Mucosa of stomach (tissue), 1 donor: ENCODE measurements at regions not wholly inside any gene's neighbourhood (a gene's known extent, or its start where the extent isn't known, plus 50 kb on each side); places are given as distances from the start of the nearest gene placed in this dataset.
A peak's percentile ranks its signal among the peaks of the same experiment; 100 is the strongest.

Experiments
- H3K27me3 ChIP-seq: one replicate; pipeline ENCODE4 v1.7.0; 2013; ENCODE audit warnings: mild to moderate bottlenecking, low read length; ENCODE audit not compliant: control insufficient read depth, insufficient read depth
- H3K36me3 ChIP-seq: one replicate; pipeline ENCODE4 v1.7.0; 2013; ENCODE audit warnings: low read length; ENCODE audit not compliant: control insufficient read depth, insufficient read depth
- H3K4me1 ChIP-seq: one replicate; pipeline ENCODE4 v1.7.0; 2013; ENCODE audit warnings: mild to moderate bottlenecking, low read length; ENCODE audit not compliant: control insufficient read depth, insufficient read depth
- H3K4me3 ChIP-seq: one replicate; pipeline ENCODE4 v1.7.0; 2013; ENCODE audit warnings: low read length
- H3K9ac ChIP-seq: one replicate; pipeline ENCODE4 v1.7.0; 2013; ENCODE audit warnings: mild to moderate bottlenecking, low read length, moderate library complexity
- H3K9me3 ChIP-seq: one replicate; pipeline ENCODE4 v1.7.0; 2013; ENCODE audit warnings: mild to moderate bottlenecking, low read length, moderate library complexity; ENCODE audit not compliant: control insufficient read depth
- donor health status: Pancreatic carcinoma.

DNA sequence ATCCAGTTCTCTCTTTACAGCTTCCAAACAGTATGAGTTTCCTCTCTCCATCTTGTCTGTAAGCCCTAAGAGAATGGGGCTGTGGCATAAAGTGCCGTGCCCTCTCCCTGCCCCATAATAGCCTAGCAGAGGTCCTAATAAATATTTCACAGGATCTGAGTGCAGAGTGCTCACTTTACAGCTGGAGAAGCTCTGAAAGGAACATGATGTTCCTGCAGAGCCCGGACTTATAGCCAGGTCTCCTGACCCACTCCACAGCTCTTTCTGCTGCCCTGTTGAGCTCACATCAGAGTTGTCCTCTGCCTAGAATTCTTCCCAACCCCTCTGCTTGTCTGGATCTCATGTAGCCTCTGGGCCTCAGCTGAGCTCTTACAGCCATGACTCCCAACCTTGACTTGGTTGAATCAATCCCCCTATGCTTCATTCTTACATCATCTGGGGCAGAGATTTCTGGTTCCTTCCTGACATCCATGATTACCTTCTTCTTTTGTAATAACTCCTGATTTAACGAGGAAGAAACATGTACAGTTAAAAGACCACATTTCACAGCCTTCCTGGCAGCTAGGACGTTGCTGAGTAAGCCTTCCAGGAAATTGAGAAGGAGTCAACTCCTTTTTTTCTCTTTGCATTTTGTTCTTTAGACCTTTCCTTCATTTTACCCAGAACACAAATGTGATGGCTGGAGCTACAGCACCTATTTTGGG is 135.3 kb downstream of the RPLP1 start:
- Histone ChIP-seq H3K9ac (no peak overlapping the region), H3K27me3 (no peaks in the 10 kb centered on the region)

DNA sequence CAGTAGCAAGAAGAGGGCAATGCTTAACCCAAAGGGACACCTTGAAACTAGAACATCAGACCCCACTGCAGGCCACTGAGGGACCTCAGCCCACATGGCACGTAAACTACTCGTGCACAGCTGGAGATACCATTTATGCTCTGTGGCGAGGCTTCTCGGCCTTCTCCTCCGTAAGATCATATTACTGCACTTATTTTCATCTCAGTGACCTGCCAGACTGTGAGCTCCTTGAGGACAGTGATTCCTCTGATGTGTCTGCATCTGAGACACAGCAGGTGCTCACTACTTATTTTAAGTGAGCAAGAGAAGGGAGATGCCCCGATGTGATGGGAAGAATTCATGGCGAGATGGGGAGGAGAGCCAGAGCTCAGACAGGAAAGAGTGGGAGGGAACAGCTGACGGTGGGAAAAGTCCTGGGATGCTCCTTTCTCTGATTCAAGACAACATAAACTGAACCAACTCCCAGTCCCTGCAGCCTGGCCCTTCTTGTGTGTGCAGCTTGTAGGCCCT is 137.6 kb downstream of the RPLP1 start:
- H3K4me1 ChIP-seq: peaks cover 45% of the 10 kb centered on the region
- no peaks in the 10 kb centered on the region for H3K9me3 ChIP-seq

More for the DNA sequence above, 135.3 kb downstream of the RPLP1 start:
- Histone ChIP-seq H3K4me3 (no peak overlapping the region), H3K9me3 (no peaks in the 10 kb centered on the region), H3K4me1 (peaks cover 21% of the 10 kb centered on the region), H3K36me3 (no peaks in the 10 kb centered on the region)

DNA sequence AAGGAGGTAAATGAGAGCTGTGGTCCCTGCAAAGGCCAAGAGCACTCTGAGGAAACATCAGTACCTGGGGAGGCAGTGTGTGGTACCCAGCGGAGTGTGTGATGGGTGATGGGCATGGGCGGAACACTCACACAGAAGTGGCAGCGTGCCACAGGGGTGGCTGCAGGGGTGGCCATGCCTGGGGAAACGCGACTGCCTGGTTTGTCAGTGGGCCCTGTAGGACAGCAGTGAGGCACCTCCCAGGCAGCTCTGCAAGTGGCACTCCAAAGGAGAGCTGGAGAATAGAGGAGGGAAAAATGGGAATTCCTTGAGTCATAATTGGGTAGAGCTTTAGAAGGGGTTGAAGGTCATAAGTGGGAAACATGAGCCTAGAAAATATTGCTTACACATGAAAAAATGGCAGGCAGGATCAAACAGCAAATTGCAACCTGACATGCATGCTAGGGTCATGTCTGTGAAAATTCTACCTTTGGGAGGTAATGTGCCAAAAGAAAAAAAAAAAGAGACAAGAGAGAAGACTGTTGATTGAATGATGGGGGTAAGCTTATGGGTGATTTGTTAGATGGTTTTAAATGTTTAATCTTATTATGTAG is 138.4 kb downstream of the RPLP1 start:
- no peak overlapping the region for H3K9ac ChIP-seq
- no peaks in the 10 kb centered on the region for H3K9me3 ChIP-seq
- peaks cover 53% of the 10 kb centered on the region for H3K4me1 ChIP-seq
- H3K36me3 ChIP-seq: no peaks in the 10 kb centered on the region
- H3K4me3 ChIP-seq: no peak overlapping the region
- peaks cover 7% of the 10 kb centered on the region for H3K27me3 ChIP-seq

More for the DNA sequence above, 137.6 kb downstream of the RPLP1 start:
- H3K4me3 ChIP-seq: no peak overlapping the region
- no peaks in the 10 kb centered on the region for H3K27me3 ChIP-seq
- no peaks in the 10 kb centered on the region for H3K36me3 ChIP-seq
- no peak overlapping the region for H3K9ac ChIP-seq

DNA sequence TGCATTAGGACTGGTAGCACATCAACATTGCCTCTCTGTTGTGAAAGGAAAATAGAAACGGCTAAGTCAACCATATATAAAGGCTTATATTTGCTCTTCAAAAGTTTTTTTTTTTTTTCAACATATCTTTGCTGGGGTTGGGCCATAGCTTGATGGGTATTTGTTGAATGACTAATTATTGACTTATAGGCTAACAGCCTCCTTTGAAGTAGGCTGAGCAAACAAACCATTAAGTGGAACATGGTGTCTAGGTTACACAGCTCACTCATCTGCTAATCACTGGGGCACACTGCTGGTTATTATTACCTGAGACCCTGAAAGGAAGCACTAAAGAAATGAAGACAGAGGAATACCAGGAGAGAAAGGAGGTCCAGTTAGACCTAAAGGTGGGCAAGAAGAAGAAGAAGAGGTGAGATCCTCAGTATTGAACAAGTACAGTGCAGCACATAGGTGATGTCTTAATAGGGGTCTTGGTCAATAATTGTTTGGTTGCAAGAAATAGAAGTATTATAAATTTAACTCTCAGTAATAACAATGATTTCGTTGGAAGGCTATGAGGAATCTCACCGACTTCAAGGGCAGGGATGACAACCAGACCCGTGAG is 139.4 kb downstream of the RPLP1 start:
- Histone ChIP-seq H3K27me3 (peaks cover 12% of the 10 kb centered on the region), H3K4me1 (peaks cover 63% of the 10 kb centered on the region), H3K36me3 (no peaks in the 10 kb centered on the region), H3K9me3 (no peaks in the 10 kb centered on the region), H3K4me3 (no peak overlapping the region), H3K9ac (no peak overlapping the region)

DNA sequence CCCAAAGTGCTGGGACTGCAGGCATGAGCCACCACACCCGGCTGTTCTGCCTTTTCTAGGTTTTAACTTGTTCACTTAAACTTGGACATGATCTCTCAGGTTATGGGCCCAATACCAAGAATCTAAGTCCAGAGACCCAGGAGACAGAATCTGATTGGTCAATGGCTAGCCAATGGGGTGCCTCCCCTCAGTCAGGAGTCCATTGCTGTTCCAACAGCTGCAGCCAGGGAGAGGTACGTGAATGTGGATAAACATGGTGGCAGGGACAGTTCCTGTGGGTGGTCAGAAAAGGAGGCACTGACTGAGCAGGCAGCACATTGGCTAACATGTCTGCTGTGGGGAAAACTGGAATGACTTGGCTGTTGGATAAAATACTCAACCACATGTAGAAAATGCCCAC is 140.3 kb downstream of the RPLP1 start:
- peaks cover 63% of the 10 kb centered on the region for H3K4me1 ChIP-seq

DNA sequence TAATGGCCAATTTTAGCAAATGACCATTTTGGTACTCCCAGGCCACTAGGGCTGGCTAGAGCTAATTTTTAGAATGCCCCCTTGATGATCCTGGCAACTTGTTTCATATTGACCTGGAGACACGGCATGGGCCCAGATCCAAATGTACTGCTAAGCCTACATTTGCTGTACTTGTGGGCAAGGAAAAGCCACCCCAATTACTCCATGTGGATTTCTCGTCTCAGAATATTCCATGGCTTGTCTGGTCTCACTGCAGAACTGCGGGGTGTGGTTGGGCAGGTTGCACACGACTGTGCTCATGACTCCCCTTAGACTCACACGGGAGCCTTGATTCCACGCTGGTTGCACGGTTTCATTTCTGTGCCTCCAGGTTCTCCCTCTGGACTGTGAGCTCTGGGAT is 140.9 kb downstream of the RPLP1 start:
- H3K4me3 ChIP-seq: no peak overlapping the region
- no peak overlapping the region for H3K9ac ChIP-seq
- no peaks in the 10 kb centered on the region for H3K9me3 ChIP-seq
- H3K36me3 ChIP-seq: no peaks in the 10 kb centered on the region
- H3K4me1 ChIP-seq: peaks cover 63% of the 10 kb centered on the region
- peaks cover 12% of the 10 kb centered on the region for H3K27me3 ChIP-seq

More for the DNA sequence above, 140.3 kb downstream of the RPLP1 start:
- Histone ChIP-seq H3K36me3 (no peaks in the 10 kb centered on the region), H3K9ac (no peak overlapping the region), H3K9me3 (no peaks in the 10 kb centered on the region), H3K27me3 (peaks cover 12% of the 10 kb centered on the region), H3K4me3 (no peak overlapping the region)

DNA sequence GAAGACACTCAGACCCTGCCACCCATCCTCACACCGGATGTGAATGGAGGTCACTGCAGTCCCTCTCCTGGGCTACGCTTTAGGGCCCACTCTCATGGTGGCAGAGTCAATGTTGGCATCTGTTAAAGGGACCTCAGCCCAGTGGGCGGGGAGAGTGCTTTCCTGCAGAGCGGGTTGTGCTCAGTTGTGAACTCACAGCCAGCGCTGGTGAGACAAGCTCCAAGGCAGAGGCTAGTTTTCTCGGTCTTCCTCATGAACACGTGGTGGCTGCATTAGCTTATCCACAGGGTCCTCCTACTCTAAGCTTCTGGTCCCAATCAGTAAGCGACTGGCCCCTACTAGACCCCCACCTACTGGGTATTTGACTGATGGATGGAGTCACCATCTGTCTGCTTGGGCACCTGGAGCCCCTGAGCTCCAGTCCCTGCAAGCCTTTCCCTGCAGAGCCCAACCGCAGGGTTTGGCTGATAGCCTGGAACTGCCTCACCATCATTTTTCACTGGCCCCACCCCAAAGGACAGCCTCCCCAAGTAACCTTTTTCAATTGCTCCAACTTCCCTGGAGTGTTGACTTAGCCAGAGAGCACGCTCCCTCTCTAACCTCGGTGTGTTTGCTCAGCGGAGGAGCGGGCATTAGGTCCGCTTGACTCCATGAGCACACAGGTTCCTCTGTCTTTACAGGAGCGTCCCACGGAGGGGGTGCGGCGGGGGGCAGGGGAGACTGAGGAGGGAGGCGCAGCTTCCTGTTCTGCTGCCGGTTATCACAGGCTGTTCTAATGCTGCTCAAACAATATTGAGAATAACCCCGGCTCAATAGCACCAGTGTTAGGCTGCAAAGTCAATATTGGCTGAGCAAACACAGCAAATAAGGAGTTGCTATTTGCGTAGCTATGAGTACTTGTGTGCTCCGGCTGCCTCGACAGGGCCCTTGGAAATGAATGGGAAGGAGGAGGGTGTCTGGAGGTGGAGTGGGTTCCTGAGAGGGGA is 141.7 kb downstream of the RPLP1 start:
- Histone ChIP-seq H3K9me3 (no peaks in the 10 kb centered on the region), H3K4me3 (peak overlapping the region; percentile 21), H3K27me3 (peaks cover 12% of the 10 kb centered on the region), H3K36me3 (no peaks in the 10 kb centered on the region), H3K9ac (peak overlapping the region; percentile 15), H3K4me1 (peaks cover 63% of the 10 kb centered on the region)

DNA sequence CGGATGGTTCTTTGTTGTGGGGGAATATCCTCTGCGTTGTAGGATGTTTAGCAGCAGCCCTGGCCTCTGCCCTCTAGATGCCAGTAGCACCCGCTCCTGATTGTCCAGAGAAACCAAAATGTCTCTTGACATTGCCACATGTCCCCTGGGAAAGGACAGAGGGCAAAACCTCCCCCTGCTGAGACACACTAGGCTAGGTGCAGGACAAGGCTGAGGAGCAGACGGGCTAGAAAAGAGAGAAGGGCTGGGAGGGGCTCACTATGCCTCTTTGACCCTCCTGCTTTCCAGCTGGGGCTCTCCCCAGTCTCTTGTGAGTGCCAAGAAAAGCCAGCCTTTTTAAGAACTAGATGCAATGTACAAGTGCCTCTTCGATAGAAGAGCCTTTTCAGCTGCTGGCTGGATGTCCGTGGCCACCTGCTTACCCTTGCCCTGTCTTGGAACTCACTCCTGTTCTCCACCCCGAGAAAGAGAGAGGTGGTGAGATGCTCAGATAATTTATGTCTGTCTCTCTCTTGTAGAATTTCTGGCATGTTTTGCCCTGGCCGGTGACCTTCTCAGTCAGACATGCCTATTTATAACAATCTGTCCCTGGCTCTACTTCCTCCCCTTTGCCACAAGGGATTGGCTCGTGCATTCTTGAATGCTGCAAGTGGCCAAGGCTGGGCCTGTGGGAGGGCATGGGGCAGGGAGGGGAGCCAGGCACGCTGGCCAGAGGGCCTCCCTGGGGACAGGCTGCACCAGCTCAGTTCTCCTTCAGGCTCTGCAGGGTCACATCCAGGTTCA is 142.6 kb downstream of the RPLP1 start:
- no peaks in the 10 kb centered on the region for H3K36me3 ChIP-seq
- H3K9ac ChIP-seq: peak overlapping the region; percentile 15
- H3K4me3 ChIP-seq: peak overlapping the region; percentile 21
- peaks cover 63% of the 10 kb centered on the region for H3K4me1 ChIP-seq
- H3K9me3 ChIP-seq: no peaks in the 10 kb centered on the region
- H3K27me3 ChIP-seq: peaks cover 12% of the 10 kb centered on the region

DNA sequence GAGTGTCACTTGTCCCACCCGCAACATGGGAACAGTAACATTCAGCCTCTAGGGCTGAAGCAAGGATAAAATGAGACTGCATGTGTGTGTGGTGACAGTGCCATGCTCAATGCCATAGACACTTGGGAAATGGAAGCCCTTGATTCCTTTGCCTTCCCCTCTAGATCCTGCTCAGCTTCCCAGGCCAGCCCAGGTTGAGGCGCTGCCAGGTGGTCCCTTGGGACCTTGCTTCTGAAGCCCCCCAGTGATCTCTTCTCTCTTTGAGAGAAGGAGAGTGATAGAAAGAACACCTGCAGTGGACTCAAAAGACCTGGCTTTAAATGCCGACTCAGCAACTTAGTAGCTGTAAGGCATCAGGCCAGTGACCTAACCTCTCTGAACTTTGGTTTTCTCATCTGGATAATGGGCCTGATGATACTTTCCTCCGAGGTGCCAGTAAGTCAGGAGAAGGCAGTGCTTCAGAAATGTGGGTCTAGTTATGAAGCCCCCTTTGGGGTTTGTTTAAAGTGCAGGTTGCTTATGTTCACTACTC is 144.5 kb downstream of the RPLP1 start:
- peaks cover 49% of the 10 kb centered on the region for H3K4me1 ChIP-seq
- H3K27me3 ChIP-seq: peaks cover 12% of the 10 kb centered on the region
- no peak overlapping the region for H3K4me3 ChIP-seq
- no peaks in the 10 kb centered on the region for H3K36me3 ChIP-seq
- H3K9me3 ChIP-seq: no peaks in the 10 kb centered on the region
- H3K9ac ChIP-seq: no peak overlapping the region

DNA sequence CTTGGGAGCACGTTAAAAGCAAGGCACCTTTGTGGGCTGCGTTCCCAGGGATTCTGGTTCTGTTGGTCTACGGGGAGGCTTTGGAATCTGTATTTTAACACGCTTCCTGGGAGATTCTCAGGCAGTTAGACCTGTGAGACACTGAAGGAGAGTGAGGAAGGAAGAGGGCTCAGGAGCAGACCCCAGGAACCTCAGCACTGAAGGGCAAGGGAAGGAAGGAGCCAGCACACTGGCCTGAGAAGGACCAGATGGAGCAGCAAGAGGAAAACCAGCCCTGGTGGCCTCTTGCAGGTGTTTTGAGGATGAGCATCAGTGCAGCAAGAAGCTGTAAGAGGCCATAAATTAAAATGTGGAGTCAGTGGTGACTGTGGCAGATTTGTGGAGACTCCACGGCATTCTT is 146.7 kb downstream of the RPLP1 start:
- Histone ChIP-seq H3K9ac (no peak overlapping the region), H3K36me3 (no peaks in the 10 kb centered on the region), H3K4me1 (peaks cover 41% of the 10 kb centered on the region), H3K4me3 (no peak overlapping the region), H3K9me3 (no peaks in the 10 kb centered on the region), H3K27me3 (peaks cover 12% of the 10 kb centered on the region)
